ENCODE measurements at regions not wholly inside any gene's neighbourhood (a gene's known extent, or its start where the extent isn't known, plus 50 kb on each side); places are given as distances from the start of the nearest gene placed in this dataset.

DNA sequence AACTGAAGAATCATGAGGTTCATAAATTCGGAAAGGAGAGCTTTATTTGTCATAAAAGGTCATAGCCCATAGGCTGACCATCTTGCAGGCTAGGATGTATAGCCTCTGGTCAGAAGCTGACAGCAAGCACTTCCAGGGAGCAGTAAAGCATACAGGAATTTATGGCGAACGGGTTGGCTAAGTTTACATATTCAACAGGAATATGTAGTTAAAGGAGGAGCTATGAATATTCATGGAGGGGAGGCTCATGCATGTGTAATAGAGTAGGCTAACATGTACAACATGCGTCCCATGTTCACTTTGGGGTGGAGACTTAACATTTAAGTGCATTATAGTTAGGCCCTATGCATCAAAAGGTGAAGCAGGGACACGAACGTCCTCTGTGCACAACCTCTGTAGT is 1425.7 kb upstream of the TENM3 start:
- H3K79me2 ChIP-seq (ENCODE audit: insufficient read depth, low read length), result no peaks in the 10 kb centered on the region
- peaks cover 0 to 8% (median 0%) of the 10 kb centered on the region in 7 donors for H3K9me3 Mint-ChIP-seq
- no peaks in the 10 kb centered on the region for H4K20me1 ChIP-seq (ENCODE audit: insufficient read depth, low read length)
- no peak overlapping the region for H3K4me3 Mint-ChIP-seq
- intact Hi-C loops (cut with micrococcal nuclease), result no loop called here
- peaks cover under 1% of the 10 kb centered on the region for H3K4me1 Mint-ChIP-seq
- WGBS (ENCODE audit: insufficient coverage), result 88% methylated on average over 6 of the region's 6 CpGs
- DNase-seq, result no peak
- H3K36me3 Mint-ChIP-seq, result no peaks in the 10 kb centered on the region
- H3K4me2 ChIP-seq (replicated peaks; ENCODE audit: extremely low read depth, low read length, poor library complexity, severe bottlenecking), result no peak overlapping the region
- H3K27ac ChIP-seq (ENCODE audit: low read depth in 1 of 2, low read length in 2 of 2), result no peak overlapping the region
- no peak overlapping the region for H3K27ac Mint-ChIP-seq
- no peaks in the 10 kb centered on the region for H3K27me3 ChIP-seq (ENCODE audit: control insufficient read depth in 2 of 2, insufficient read depth in 2 of 2, low read length in 2 of 2)
- H3K4me1 ChIP-seq (ENCODE audit: control insufficient read depth in 1 of 2, insufficient read depth in 2 of 2, low read length in 2 of 2), result no peaks in the 10 kb centered on the region
- no peaks in the 10 kb centered on the region for H3K9me3 ChIP-seq (replicated peaks in 1 of 2; ENCODE audit: control insufficient read depth in 1 of 2, insufficient read depth in 1 of 2, low read length in 2 of 2)
- no peaks in the 10 kb centered on the region for H3K27me3 Mint-ChIP-seq (ENCODE audit: low read depth in 3 of 3)
- H3K9ac ChIP-seq (ENCODE audit: insufficient read depth, low read length, poor library complexity, severe bottlenecking), result no peak overlapping the region
- H2AFZ ChIP-seq (ENCODE audit: insufficient read depth, low read depth, low read length, poor library complexity, severe bottlenecking), result no peak overlapping the region
- no peaks in the 10 kb centered on the region for H3K36me3 ChIP-seq (replicated peaks in 1 of 2; ENCODE audit: control insufficient read depth in 1 of 2, insufficient read depth in 2 of 2, low read length in 2 of 2)
- H3K4me3 ChIP-seq (replicated peaks in 1 of 3; ENCODE audit: low read depth in 2 of 3, low read length in 3 of 3), result no peak overlapping the region
- TF ChIP-seq, protein P1, sequence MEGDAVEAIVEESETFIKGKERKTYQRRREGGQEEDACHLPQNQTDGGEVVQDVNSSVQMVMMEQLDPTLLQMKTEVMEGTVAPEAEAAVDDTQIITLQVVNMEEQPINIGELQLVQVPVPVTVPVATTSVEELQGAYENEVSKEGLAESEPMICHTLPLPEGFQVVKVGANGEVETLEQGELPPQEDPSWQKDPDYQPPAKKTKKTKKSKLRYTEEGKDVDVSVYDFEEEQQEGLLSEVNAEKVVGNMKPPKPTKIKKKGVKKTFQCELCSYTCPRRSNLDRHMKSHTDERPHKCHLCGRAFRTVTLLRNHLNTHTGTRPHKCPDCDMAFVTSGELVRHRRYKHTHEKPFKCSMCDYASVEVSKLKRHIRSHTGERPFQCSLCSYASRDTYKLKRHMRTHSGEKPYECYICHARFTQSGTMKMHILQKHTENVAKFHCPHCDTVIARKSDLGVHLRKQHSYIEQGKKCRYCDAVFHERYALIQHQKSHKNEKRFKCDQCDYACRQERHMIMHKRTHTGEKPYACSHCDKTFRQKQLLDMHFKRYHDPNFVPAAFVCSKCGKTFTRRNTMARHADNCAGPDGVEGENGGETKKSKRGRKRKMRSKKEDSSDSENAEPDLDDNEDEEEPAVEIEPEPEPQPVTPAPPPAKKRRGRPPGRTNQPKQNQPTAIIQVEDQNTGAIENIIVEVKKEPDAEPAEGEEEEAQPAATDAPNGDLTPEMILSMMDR (IDR thresholded peaks at IDR 0.05), result no peak

DNA sequence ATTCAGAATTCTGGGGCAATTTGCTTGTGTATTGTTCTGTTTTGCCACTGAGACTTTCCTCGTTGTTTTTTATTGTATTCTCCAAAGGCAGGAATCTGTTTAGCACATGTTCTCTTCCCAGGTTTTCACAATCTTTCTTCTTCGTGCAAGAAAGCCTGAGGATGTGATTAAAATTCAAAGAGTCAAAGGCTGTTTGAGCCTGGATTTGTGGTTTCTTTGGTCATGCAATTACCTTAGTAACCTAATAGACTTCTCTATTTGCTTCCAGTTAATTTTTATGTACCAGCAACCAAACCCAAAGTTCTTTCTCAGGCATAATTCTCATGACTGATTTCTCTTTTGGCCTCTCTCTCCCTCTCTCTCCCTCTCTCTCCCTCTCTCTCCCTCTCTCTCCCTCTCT is 1420.1 kb upstream of the TENM3 start:
- H3K9me3 Mint-ChIP-seq, result peaks cover 0 to 4% (median 0%) of the 10 kb centered on the region in 7 donors
- WGBS (ENCODE audit: insufficient coverage), result no CpG with 5 or more reads among the region's 2 CpGs
- Histone ChIP-seq H3K4me1 (ENCODE audit: control insufficient read depth in 1 of 2, insufficient read depth in 2 of 2, low read length in 2 of 2) (peaks cover 4 to 6% of the 10 kb centered on the region in 2 donors), H3K79me2 (ENCODE audit: insufficient read depth, low read length) (no peaks in the 10 kb centered on the region), H3K9ac (ENCODE audit: insufficient read depth, low read length, poor library complexity, severe bottlenecking) (no peak overlapping the region), H3K4me2 (replicated peaks; ENCODE audit: extremely low read depth, low read length, poor library complexity, severe bottlenecking) (no peak overlapping the region), H4K20me1 (ENCODE audit: insufficient read depth, low read length) (no peaks in the 10 kb centered on the region), H3K27ac (ENCODE audit: low read depth in 1 of 2, low read length in 2 of 2) (no peak overlapping the region), H3K36me3 (replicated peaks in 1 of 2; ENCODE audit: control insufficient read depth in 1 of 2, insufficient read depth in 2 of 2, low read length in 2 of 2) (no peaks in the 10 kb centered on the region), H3K9me3 (replicated peaks in 1 of 2; ENCODE audit: control insufficient read depth in 1 of 2, insufficient read depth in 1 of 2, low read length in 2 of 2) (no peaks in the 10 kb centered on the region), H3K4me3 (replicated peaks in 1 of 3; ENCODE audit: low read depth in 2 of 3, low read length in 3 of 3) (no peak overlapping the region), H3K27me3 (ENCODE audit: control insufficient read depth in 2 of 2, insufficient read depth in 2 of 2, low read length in 2 of 2) (no peaks in the 10 kb centered on the region), H2AFZ (ENCODE audit: insufficient read depth, low read depth, low read length, poor library complexity, severe bottlenecking) (no peak overlapping the region)
- H3K27ac Mint-ChIP-seq, result no peak overlapping the region
- TF ChIP-seq, protein P1 (IDR thresholded peaks at IDR 0.05), result no peak
- intact Hi-C loops (cut with micrococcal nuclease), result no loop called here
- H3K4me1 Mint-ChIP-seq, result peaks cover 8% of the 10 kb centered on the region
- H3K27me3 Mint-ChIP-seq (ENCODE audit: low read depth in 3 of 3), result peaks cover 0 to 5% (median 2%) of the 10 kb centered on the region in 3 donors
- no peaks in the 10 kb centered on the region for H3K36me3 Mint-ChIP-seq
- no peak overlapping the region for H3K4me3 Mint-ChIP-seq
- DNase-seq, result no peak

Measured in CD14-positive monocyte (primary cell).